ENCODE measurements at regions not wholly inside any gene's neighbourhood (a gene's known extent, or its start where the extent isn't known, plus 50 kb on each side); places are given as distances from the start of the nearest gene placed in this dataset.

DNA sequence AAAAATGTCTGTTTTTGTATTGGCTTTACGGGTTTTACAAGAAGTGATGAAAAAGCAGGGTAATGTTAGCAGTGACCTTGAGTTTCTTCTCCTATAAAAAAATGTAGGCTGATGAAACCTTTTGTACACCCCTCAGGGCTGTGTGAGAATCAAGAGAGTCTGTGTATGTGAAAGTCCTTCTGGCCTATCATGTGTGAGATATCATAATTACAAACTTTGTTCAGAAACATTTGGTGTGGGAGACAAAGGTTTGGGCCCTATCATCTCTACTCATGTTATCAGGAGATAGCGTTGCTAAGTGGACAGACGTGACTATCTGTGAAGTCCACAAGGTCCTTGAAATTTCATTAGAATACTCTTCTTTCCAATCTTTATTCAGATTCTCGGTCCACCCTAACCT lies 170.6 kb upstream of the HAND2 start:
- Histone ChIP-seq H3K4me3 (ENCODE audit: low read depth, low read length) (no peak overlapping the region), H3K36me3 (ENCODE audit: control insufficient read depth, insufficient read depth, low read length) (no peaks in the 10 kb centered on the region), H3K27me3 (ENCODE audit: control insufficient read depth, insufficient read depth, low read length) (no peaks in the 10 kb centered on the region)
- DNase-seq (ENCODE audit: low read depth) (no peak), FAIRE-seq (no peak)
- TF ChIP-seq, protein P1, sequence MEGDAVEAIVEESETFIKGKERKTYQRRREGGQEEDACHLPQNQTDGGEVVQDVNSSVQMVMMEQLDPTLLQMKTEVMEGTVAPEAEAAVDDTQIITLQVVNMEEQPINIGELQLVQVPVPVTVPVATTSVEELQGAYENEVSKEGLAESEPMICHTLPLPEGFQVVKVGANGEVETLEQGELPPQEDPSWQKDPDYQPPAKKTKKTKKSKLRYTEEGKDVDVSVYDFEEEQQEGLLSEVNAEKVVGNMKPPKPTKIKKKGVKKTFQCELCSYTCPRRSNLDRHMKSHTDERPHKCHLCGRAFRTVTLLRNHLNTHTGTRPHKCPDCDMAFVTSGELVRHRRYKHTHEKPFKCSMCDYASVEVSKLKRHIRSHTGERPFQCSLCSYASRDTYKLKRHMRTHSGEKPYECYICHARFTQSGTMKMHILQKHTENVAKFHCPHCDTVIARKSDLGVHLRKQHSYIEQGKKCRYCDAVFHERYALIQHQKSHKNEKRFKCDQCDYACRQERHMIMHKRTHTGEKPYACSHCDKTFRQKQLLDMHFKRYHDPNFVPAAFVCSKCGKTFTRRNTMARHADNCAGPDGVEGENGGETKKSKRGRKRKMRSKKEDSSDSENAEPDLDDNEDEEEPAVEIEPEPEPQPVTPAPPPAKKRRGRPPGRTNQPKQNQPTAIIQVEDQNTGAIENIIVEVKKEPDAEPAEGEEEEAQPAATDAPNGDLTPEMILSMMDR (IDR thresholded peaks at IDR 0.05; ENCODE audit: insufficient read depth, low read length, severe bottlenecking) = no peak

DNA sequence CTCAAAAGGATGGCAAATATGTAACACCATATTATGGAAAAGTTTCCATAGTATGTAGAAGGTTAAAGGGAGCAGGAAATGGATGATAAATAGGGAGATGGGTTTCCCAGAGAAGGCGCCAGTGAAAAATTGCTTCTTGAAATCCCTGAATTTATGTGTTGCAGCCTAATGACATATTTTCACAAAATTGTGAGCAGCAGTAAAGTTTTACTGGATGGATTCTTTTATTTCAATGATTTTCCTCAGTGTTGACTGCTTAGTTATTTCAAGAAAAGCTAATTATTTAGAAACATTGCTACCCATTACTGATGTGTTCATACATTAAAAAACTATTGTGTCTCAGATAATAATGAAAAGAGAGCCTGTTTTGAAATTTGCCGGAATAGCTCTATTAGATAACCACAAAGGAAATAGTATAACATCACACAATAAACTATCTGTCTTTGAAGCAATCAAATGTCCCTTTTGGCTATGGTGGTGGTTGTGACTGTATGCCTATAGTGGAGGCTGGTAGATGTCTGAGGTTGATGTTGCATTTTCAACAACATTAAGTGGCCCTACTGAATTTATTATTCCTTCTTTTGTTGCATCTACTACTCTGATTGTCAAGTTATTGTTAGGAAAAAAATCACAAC lies 169.9 kb upstream of the HAND2 start:
- TF ChIP-seq, protein P1 (IDR thresholded peaks at IDR 0.05; ENCODE audit: insufficient read depth, low read length, severe bottlenecking) = no peak
- no peak for FAIRE-seq
- no peak overlapping the region for H3K4me3 ChIP-seq (ENCODE audit: low read depth, low read length)
- DNase-seq (ENCODE audit: low read depth) = no peak
- H3K36me3 ChIP-seq (ENCODE audit: control insufficient read depth, insufficient read depth, low read length) = no peaks in the 10 kb centered on the region
- no peaks in the 10 kb centered on the region for H3K27me3 ChIP-seq (ENCODE audit: control insufficient read depth, insufficient read depth, low read length)

- no peaks in the 10 kb centered on the region for H3K27me3 ChIP-seq (ENCODE audit: control insufficient read depth, insufficient read depth, low read length)
- no peaks in the 10 kb centered on the region for H3K36me3 ChIP-seq (ENCODE audit: control insufficient read depth, insufficient read depth, low read length)
- TF ChIP-seq, protein P1 (IDR thresholded peaks at IDR 0.05; ENCODE audit: insufficient read depth, low read length, severe bottlenecking) = no peak
- DNase-seq (ENCODE audit: low read depth) (no peak), FAIRE-seq (no peak)
- no peak overlapping the region for H3K4me3 ChIP-seq (ENCODE audit: low read depth, low read length)
Measured at GRCh38 chr4:173698557-173699262, 168.7 kb upstream of the HAND2 start.

GRCh38 chr4:173697840-173698239 lies 167.8 kb upstream of the HAND2 start:
- TF ChIP-seq, protein P1 (IDR thresholded peaks at IDR 0.05; ENCODE audit: insufficient read depth, low read length, severe bottlenecking) = no peak
- FAIRE-seq (no peak), DNase-seq (ENCODE audit: low read depth) (no peak)
- Histone ChIP-seq H3K4me3 (ENCODE audit: low read depth, low read length) (no peak overlapping the region), H3K27me3 (ENCODE audit: control insufficient read depth, insufficient read depth, low read length) (no peaks in the 10 kb centered on the region), H3K36me3 (ENCODE audit: control insufficient read depth, insufficient read depth, low read length) (no peaks in the 10 kb centered on the region)

- Histone ChIP-seq H3K27me3 (ENCODE audit: control insufficient read depth, insufficient read depth, low read length) (no peaks in the 10 kb centered on the region), H3K4me3 (ENCODE audit: low read depth, low read length) (no peak overlapping the region), H3K36me3 (ENCODE audit: control insufficient read depth, insufficient read depth, low read length) (no peaks in the 10 kb centered on the region)
- FAIRE-seq (no peak), DNase-seq (ENCODE audit: low read depth) (no peak)
- TF ChIP-seq, protein P1 (IDR thresholded peaks at IDR 0.05; ENCODE audit: insufficient read depth, low read length, severe bottlenecking) = no peak
Measured at GRCh38 chr4:173696551-173696950, 166.5 kb upstream of the HAND2 start.

Measured in bronchial epithelial cell (primary cell).